GM19438 (cell line): ENCODE measurements at regions not wholly inside any gene's neighbourhood (a gene's known extent, or its start where the extent isn't known, plus 50 kb on each side); places are given as distances from the start of the nearest gene placed in this dataset.

ENCODE experiments used
- ATAC-seq: cut with Tn5 transposase; IDR thresholded peaks from one replicate; pipeline ENCODE4 v1.9.1; 2021; ENCODE audit warnings: low read depth; ENCODE audit not compliant: unreplicated experiment

GRCh38 chr22:49432211-49432896 is 395.3 kb downstream of the BRD1 start:
- no peak for ATAC-seq

GRCh38 chr22:49431551-49431950 is 396.1 kb downstream of the BRD1 start:
- ATAC-seq: no peak

GRCh38 chr22:49429066-49429465 is 398.6 kb downstream of the BRD1 start:
- ATAC-seq: no peak

GRCh38 chr22:49427941-49428340 is 399.7 kb downstream of the BRD1 start:
- ATAC-seq: no peak

GRCh38 chr22:49427341-49427740 is 400.3 kb downstream of the BRD1 start:
- ATAC-seq: no peak

GRCh38 chr22:49426618-49427266 is 400.9 kb downstream of the BRD1 start:
- ATAC-seq: no peak

GRCh38 chr22:49426098-49426497 is 401.6 kb downstream of the BRD1 start:
- ATAC-seq: no peak

GRCh38 chr22:49425356-49425755 is 402.3 kb downstream of the BRD1 start:
- ATAC-seq: no peak

GRCh38 chr22:49424893-49425270 is 402.8 kb downstream of the BRD1 start:
- no peak for ATAC-seq

- ATAC-seq: no peak
Measured at GRCh38 chr22:49423125-49423650, 404.5 kb downstream of the BRD1 start.

GRCh38 chr22:49422701-49423100 is 405.0 kb downstream of the BRD1 start:
- no peak for ATAC-seq

GRCh38 chr22:49420651-49421050 is 407.0 kb downstream of the BRD1 start:
- ATAC-seq: no peak

- ATAC-seq: no peak
Measured at GRCh38 chr22:49419661-49420060, 408.0 kb downstream of the BRD1 start.

GRCh38 chr22:49418943-49419342 is 408.7 kb downstream of the BRD1 start:
- ATAC-seq: no peak

- ATAC-seq: no peak
Measured at GRCh38 chr22:49418341-49418894, 409.3 kb downstream of the BRD1 start.

- no peak for ATAC-seq
Measured at GRCh38 chr22:49417833-49418232, 409.8 kb downstream of the BRD1 start.

GRCh38 chr22:49417326-49417725 is 410.3 kb downstream of the BRD1 start:
- ATAC-seq: no peak

- no peak for ATAC-seq
Measured at GRCh38 chr22:49415151-49415951, 412.3 kb downstream of the BRD1 start.

- no peak for ATAC-seq
Measured at GRCh38 chr22:49413551-49413950, 414.1 kb downstream of the BRD1 start.

GRCh38 chr22:49413146-49413545 is 414.5 kb downstream of the BRD1 start:
- ATAC-seq: no peak

GRCh38 chr22:49412236-49412635 is 415.4 kb downstream of the BRD1 start:
- ATAC-seq: no peak
